ENCODE measurements at regions not wholly inside any gene's neighbourhood (a gene's known extent, or its start where the extent isn't known, plus 50 kb on each side); places are given as distances from the start of the nearest gene placed in this dataset.
"Not testable (repeated sequence)": the region's sequence is repeated elsewhere in the genome, so short reads cannot be mapped to it uniquely, and the experiment has no call there.

GRCh38 chr2:6139142-6139541, 447.0 kb downstream of the SOX11 start:
- DNase-seq (ENCODE audit: low read depth) = no peak

GRCh38 chr2:6139916-6140315, 447.7 kb downstream of the SOX11 start:
- DNase-seq (ENCODE audit: low read depth) = no peak

- no peak for DNase-seq (ENCODE audit: low read depth)
These were observed 448.3 kb downstream of the SOX11 start for GRCh38 chr2:6140509-6140908.

- no peak for DNase-seq (ENCODE audit: low read depth)
These were observed 451.6 kb downstream of the SOX11 start for GRCh38 chr2:6143812-6144211.

- not testable (repeated sequence) for DNase-seq (ENCODE audit: low read depth)
These were observed 455.0 kb downstream of the SOX11 start for GRCh38 chr2:6147215-6147614.

- DNase-seq (ENCODE audit: low read depth) = no peak
These were observed 456.7 kb downstream of the SOX11 start for GRCh38 chr2:6148882-6149281.

GRCh38 chr2:6159606-6160005, 467.4 kb downstream of the SOX11 start:
- DNase-seq (ENCODE audit: low read depth) = no peak

- no peak for DNase-seq (ENCODE audit: low read depth)
These were observed 471.7 kb downstream of the SOX11 start for GRCh38 chr2:6163932-6164331.

GRCh38 chr2:6164986-6165747, 473.0 kb downstream of the SOX11 start:
- no peak for DNase-seq (ENCODE audit: low read depth)

- no peak for DNase-seq (ENCODE audit: low read depth)
These were observed 475.5 kb downstream of the SOX11 start for GRCh38 chr2:6167592-6168138.

GRCh38 chr2:6168485-6168884, 476.3 kb downstream of the SOX11 start:
- DNase-seq (ENCODE audit: low read depth) = no peak

- no peak for DNase-seq (ENCODE audit: low read depth)
These were observed 479.1 kb downstream of the SOX11 start for GRCh38 chr2:6171294-6171693.

GRCh38 chr2:6177811-6178210, 485.6 kb downstream of the SOX11 start:
- DNase-seq (ENCODE audit: low read depth) = no peak

- DNase-seq (ENCODE audit: low read depth) = no peak
These were observed 489.3 kb downstream of the SOX11 start for GRCh38 chr2:6181525-6181924.

- DNase-seq (ENCODE audit: low read depth) = no peak
These were observed 489.7 kb downstream of the SOX11 start for GRCh38 chr2:6181926-6182325.

GRCh38 chr2:6183226-6183625, 491.0 kb downstream of the SOX11 start:
- no peak for DNase-seq (ENCODE audit: low read depth)

- DNase-seq (ENCODE audit: low read depth) = no peak
These were observed 492.5 kb downstream of the SOX11 start for GRCh38 chr2:6184532-6185292.

GRCh38 chr2:6186332-6187151, 494.4 kb downstream of the SOX11 start:
- DNase-seq (ENCODE audit: low read depth) = no peak

- no peak for DNase-seq (ENCODE audit: low read depth)
These were observed 504.3 kb downstream of the SOX11 start for GRCh38 chr2:6196449-6196848.

GRCh38 chr2:6198370-6198919, 506.3 kb downstream of the SOX11 start:
- not testable (repeated sequence) for DNase-seq (ENCODE audit: low read depth)

GRCh38 chr2:6202756-6203155, 510.6 kb downstream of the SOX11 start:
- no peak for DNase-seq (ENCODE audit: low read depth)

Measured in activated T-helper 1 cell treated with Interleukin-2 at 50 U/mL for 16 hours (primary cell).